Choroid plexus epithelial cell (primary cell): ENCODE measurements at regions not wholly inside any gene's neighbourhood (a gene's known extent, or its start where the extent isn't known, plus 50 kb on each side); places are given as distances from the start of the nearest gene placed in this dataset.

ENCODE experiments used
- DNase-seq: peaks from one replicate; pipeline ENCODE4 v3.0.0-alpha.2; 2010; ENCODE audit warnings: low read depth
- H3K4me3 ChIP-seq: 2 replicates; pipeline ENCODE4 v1.5.1; 2011; ENCODE audit warnings: low read depth, mild to moderate bottlenecking, control low read depth, low read length, moderate library complexity
- CTCF ChIP-seq: conservative IDR thresholded peaks from 2 replicates; pipeline ENCODE4 v1.5.1; 2011; ENCODE audit warnings: low read depth, mild to moderate bottlenecking, control low read depth, inconsistent platforms, low read length, moderate library complexity

DNA sequence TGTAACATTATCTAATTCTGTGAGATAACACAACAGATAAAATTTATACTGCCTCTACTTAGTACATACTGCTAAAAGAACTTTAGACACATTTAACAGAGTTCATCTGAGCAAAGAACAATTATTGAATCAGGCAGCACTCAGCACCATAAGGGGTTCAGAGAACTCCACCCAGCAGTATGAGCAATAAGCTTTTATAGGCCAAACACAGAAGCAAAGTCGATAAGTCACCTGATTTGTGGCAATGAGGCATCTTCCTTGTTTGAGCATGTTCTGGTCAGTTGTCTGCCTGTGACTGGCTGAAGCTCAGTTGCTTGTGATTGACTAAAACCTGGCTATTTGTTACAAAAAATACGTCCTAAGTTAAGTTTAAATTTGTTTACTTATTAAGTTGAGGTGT is 746.1 kb upstream of the DDX18 start:
- no peak for DNase-seq
- no peak overlapping the region for H3K4me3 ChIP-seq
- no peak for TF ChIP-seq CTCF

- no peak overlapping the region for H3K4me3 ChIP-seq
- no peak for TF ChIP-seq CTCF
- DNase-seq = no peak
These were observed 742.9 kb upstream of the DDX18 start for GRCh38 chr2:117071556-117072102.

- no peak for TF ChIP-seq CTCF
- DNase-seq = no peak
- no peak overlapping the region for H3K4me3 ChIP-seq
These were observed 739.7 kb upstream of the DDX18 start for GRCh38 chr2:117074756-117075155.

DNA sequence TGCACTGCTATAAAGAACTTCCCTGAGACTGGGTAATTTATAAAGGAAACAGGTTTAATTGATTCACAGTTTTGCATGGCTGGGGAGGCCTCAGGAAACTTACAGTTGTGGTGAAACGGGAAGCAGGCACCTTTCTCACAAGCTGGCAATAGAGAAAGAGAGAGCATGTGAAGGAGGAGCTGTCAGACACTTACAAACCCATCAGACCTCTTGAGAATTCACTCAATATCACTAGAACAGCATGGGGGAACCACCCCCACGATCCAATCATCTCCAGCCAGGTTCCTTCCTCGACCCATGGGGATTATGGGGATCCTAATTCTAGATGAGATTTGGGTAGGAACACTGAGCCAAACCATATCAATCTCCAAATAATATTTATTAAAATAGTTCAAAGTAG is 729.2 kb upstream of the DDX18 start:
- no peak for DNase-seq
- no peak overlapping the region for H3K4me3 ChIP-seq
- no peak for TF ChIP-seq CTCF

GRCh38 chr2:117085737-117086136 is 728.8 kb upstream of the DDX18 start:
- no peak for DNase-seq
- no peak overlapping the region for H3K4me3 ChIP-seq

GRCh38 chr2:117086174-117086942 is 728.1 kb upstream of the DDX18 start:
- TF ChIP-seq CTCF = no peak
- no peak for DNase-seq
- no peak overlapping the region for H3K4me3 ChIP-seq

More at GRCh38 chr2:117085737-117086136, 728.8 kb upstream of the DDX18 start:
- no peak for TF ChIP-seq CTCF

DNA sequence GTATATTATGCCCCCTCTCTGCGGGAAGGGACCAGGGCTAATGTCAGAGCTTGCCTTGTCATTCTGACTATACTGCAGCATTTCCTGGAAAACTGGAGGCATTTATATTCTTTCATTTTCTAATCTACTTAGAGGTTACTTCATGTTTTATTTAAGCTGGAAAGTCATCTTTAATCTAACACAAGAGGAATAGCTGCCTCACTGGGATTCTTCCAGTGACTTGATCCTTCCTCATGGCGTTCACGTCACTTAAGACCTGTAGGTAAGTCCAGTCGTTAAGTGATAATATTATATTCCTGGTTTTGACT is 727.6 kb upstream of the DDX18 start:
- no peak for TF ChIP-seq CTCF

More for the DNA sequence above, 727.6 kb upstream of the DDX18 start:
- H3K4me3 ChIP-seq = no peak overlapping the region
- DNase-seq = no peak
